SU-DHL-6 (cell line): ENCODE measurements at regions not wholly inside any gene's neighbourhood (a gene's known extent, or its start where the extent isn't known, plus 50 kb on each side); places are given as distances from the start of the nearest gene placed in this dataset.

Experiments used
- CTCF ChIP-seq: fragments of 200-600 bp; sonication (generic); IDR thresholded peaks from one replicate; pipeline ENCODE4 v1.5.1; 2017; ENCODE audit warnings: antibody characterized with exemption, mild to moderate bottlenecking, low read length, moderate library complexity; ENCODE audit not compliant: insufficient read depth, poor library complexity, severe bottlenecking
- EZH2phosphoT487 ChIP-seq: fragments of 200-600 bp; sonication (generic), shearing (Covaris generic); conservative IDR thresholded peaks from 2 replicates; pipeline ENCODE4 v1.6.1; 2018; ENCODE audit warnings: mild to moderate bottlenecking, antibody characterized with exemption, low read length, moderate library complexity, mixed read lengths

GRCh38 chr2:75406131-75406581 is 154.6 kb downstream of the EVA1A start:
- TF ChIP-seq CTCF (no peak), EZH2phosphoT487 (no peak)
